Naive thymus-derived CD4-positive, alpha-beta T cell (primary cell): ENCODE measurements at regions not wholly inside any gene's neighbourhood (a gene's known extent, or its start where the extent isn't known, plus 50 kb on each side); places are given as distances from the start of the nearest gene placed in this dataset.
A peak's percentile ranks its signal among the peaks of the same experiment; 100 is the strongest.

Experiments used
- ATAC-seq: fragments of 150-1000 bp; cut with Tn5 transposase; 2 replicates; pipeline ENCODE4 v1.10.0; 2021; ENCODE audit warnings: mild to moderate bottlenecking, moderate library complexity
- CTCF ChIA-PET: fragments of 350-600 bp; sonication (Branson Sonifier 250); formaldehyde crosslinking; loops from one replicate; lab custom pipeline; 2021; ENCODE audit warnings: antibody characterized with exemption; lab: Charles Lee
- POLR2A ChIA-PET: fragments of 350-600 bp; sonication (Branson Sonifier 250); formaldehyde crosslinking; loops from one replicate; lab custom pipeline; 2021; ENCODE audit warnings: antibody characterized with exemption, inconsistent platforms; lab: Charles Lee
- DNase-seq, 9 donors: peaks; one replicate each; pipeline versions ENCODE4 v3.0.0 to v3.0.0-alpha.2; 2020 to 2022; ENCODE audit warnings: mixed read lengths in 1 of 9
- H3K27ac ChIP-seq: one replicate; pipeline ENCODE4 v1.7.0; 2013; ENCODE audit warnings: mild to moderate bottlenecking, low read depth, low read length, moderate library complexity
- H3K27me3 ChIP-seq, 2 donors: one replicate each; pipeline ENCODE4 v1.7.0; 2013; ENCODE audit warnings: low read length in 2 of 2, mild to moderate bottlenecking in 2 of 2, moderate library complexity in 2 of 2; ENCODE audit not compliant: control insufficient read depth in 2 of 2, insufficient read depth in 2 of 2
- H3K36me3 ChIP-seq, 3 experiments: 1 replicate in 2 of 3; 2 replicates in 1 of 3; pipeline ENCODE4 v1.7.0; 2013; ENCODE audit warnings: low read length in 3 of 3, mild to moderate bottlenecking in 3 of 3, moderate library complexity in 1 of 3; ENCODE audit not compliant: insufficient read depth in 3 of 3, control insufficient read depth in 2 of 3
- H3K4me1 ChIP-seq, 2 donors: one replicate each; pipeline ENCODE4 v1.7.0; 2013; ENCODE audit warnings: low read length in 2 of 2, mild to moderate bottlenecking in 2 of 2, moderate library complexity in 1 of 2; ENCODE audit not compliant: control insufficient read depth in 2 of 2, insufficient read depth in 2 of 2
- H3K4me3 ChIP-seq: 2 replicates; pipeline ENCODE4 v1.7.0; 2013; ENCODE audit warnings: mild to moderate bottlenecking, low read length
- H3K9me3 ChIP-seq, 3 experiments: 1 replicate in 2 of 3; 2 replicates in 1 of 3; pipeline ENCODE4 v1.7.0; 2013; ENCODE audit warnings: low read length in 3 of 3; ENCODE audit not compliant: control insufficient read depth in 2 of 3
- H3K27ac Mint-ChIP-seq, 9 donors: one replicate each; pipeline ENCODE4 v1.8.0; 2020 to 2022; ENCODE audit warnings: mixed read lengths in 9 of 9, mild to moderate bottlenecking in 8 of 9, moderate library complexity in 5 of 9, inconsistent platforms in 2 of 9
- H3K27me3 Mint-ChIP-seq, 5 donors: one replicate each; pipeline ENCODE4 v1.8.0; 2021 to 2022; ENCODE audit warnings: mixed read lengths in 5 of 5, mild to moderate bottlenecking in 1 of 5
- H3K36me3 Mint-ChIP-seq, 5 donors: one replicate each; pipeline ENCODE4 v1.8.0; 2020 to 2022; ENCODE audit warnings: mixed read lengths in 5 of 5, mild to moderate bottlenecking in 3 of 5, inconsistent platforms in 1 of 5
- H3K4me1 Mint-ChIP-seq, 7 donors: one replicate each; pipeline ENCODE4 v1.8.0; 2020 to 2022; ENCODE audit warnings: mixed read lengths in 7 of 7, mild to moderate bottlenecking in 3 of 7, inconsistent platforms in 1 of 7
- H3K4me3 Mint-ChIP-seq, 10 donors: one replicate each; pipeline ENCODE4 v1.8.0; 2020 to 2022; ENCODE audit warnings: mild to moderate bottlenecking in 10 of 10, mixed read lengths in 10 of 10, moderate library complexity in 6 of 10, inconsistent platforms in 2 of 10
- H3K9me3 Mint-ChIP-seq, 11 donors: one replicate each; pipeline ENCODE4 v1.8.0; 2020 to 2022; ENCODE audit warnings: mixed read lengths in 11 of 11, mild to moderate bottlenecking in 4 of 11, inconsistent platforms in 1 of 11, moderate library complexity in 1 of 11
- intact Hi-C, 2 donors: fragments of 100-400 bp; cut with micrococcal nuclease; formaldehyde crosslinking; loops; one replicate each; pipeline ENCODE4 v1.15.1; 2023

- intact Hi-C loops, result no loop called here
- no peak overlapping the region for H3K4me3 Mint-ChIP-seq
These were observed 390.0 kb downstream of the TNS3 start for GRCh38 chr7:47191876-47192291.

DNA sequence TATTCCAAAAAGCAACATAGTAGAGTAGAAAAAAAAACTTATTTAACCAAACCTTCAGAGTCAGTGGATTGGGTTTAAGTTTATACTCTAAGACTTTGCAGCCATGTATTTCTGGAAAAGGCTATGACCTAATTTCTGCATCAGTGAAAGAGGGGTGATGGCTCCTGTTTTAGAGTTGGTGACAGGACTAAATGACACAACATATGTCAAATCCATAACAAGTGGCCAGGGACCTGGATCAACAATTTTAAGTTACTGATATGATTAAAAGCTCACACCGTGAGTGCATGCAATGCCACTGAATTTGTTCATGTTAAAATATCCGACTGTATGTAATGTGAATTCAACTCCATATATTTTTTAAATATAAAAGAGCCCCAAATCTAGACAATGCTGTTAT, 390.6 kb downstream of the TNS3 start:
- Histone ChIP-seq H3K27ac (no peak overlapping the region), H3K27me3 (no peaks in the 10 kb centered on the region), H3K4me1 (no peaks in the 10 kb centered on the region), H3K4me3 (no peak overlapping the region), H3K36me3 (no peaks in the 10 kb centered on the region), H3K9me3 (no peaks in the 10 kb centered on the region)
- no peak for DNase-seq
- intact Hi-C loops, result no loop called here
- no peak overlapping the region for H3K4me3 Mint-ChIP-seq
- H3K9me3 Mint-ChIP-seq, result peaks cover 0 to 9% (median 0%) of the 10 kb centered on the region in 11 donors
- H3K27me3 Mint-ChIP-seq, result peaks cover 0 to 9% (median 3%) of the 10 kb centered on the region in 5 donors
- ATAC-seq, result no peak
- no peaks in the 10 kb centered on the region for H3K4me1 Mint-ChIP-seq
- no peak overlapping the region for H3K27ac Mint-ChIP-seq
- H3K36me3 Mint-ChIP-seq, result no peaks in the 10 kb centered on the region
- ChIA-PET POLR2A (no interaction called here), CTCF (no interaction called here)

More at GRCh38 chr7:47191876-47192291, 390.0 kb downstream of the TNS3 start:
- Mint-ChIP-seq H3K27me3 (peaks cover 0 to 3% (median 2%) of the 10 kb centered on the region in 5 donors), H3K36me3 (no peaks in the 10 kb centered on the region), H3K9me3 (peaks cover 0 to 9% (median 0%) of the 10 kb centered on the region in 11 donors), H3K27ac (no peak overlapping the region), H3K4me1 (no peaks in the 10 kb centered on the region)
- H3K36me3 ChIP-seq, result no peaks in the 10 kb centered on the region
- no peaks in the 10 kb centered on the region for H3K27me3 ChIP-seq
- CTCF ChIA-PET, result no interaction called here
- no peaks in the 10 kb centered on the region for H3K4me1 ChIP-seq
- no peak overlapping the region for H3K4me3 ChIP-seq
- no peaks in the 10 kb centered on the region for H3K9me3 ChIP-seq
- H3K27ac ChIP-seq, result no peak overlapping the region
- no peak for DNase-seq
- POLR2A ChIA-PET, result no interaction called here
- no peak for ATAC-seq

DNA sequence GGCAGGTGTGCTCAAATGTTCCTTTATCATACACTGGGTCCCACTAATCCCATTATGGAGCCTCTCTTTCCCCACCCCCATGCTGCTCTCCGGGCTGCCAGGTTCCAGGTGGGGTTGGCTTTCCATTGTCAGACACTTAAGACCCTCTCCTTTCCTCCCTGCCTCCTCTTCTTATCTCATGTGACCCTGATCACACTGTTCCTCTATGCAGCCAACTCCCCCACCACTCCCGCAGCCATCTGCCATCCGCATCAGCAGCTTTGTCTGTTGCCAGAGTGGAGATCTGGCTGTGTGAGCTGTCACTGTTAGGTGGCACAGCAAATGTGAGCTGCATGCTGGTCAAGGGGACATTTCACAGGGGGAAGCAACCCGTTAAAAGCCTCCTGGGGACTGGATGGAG, 391.4 kb downstream of the TNS3 start:
- Mint-ChIP-seq H3K4me1 (no peaks in the 10 kb centered on the region), H3K36me3 (no peaks in the 10 kb centered on the region), H3K4me3 (no peak overlapping the region), H3K27ac (no peak overlapping the region), H3K27me3 (peaks cover 0 to 11% (median 3%) of the 10 kb centered on the region in 5 donors), H3K9me3 (peaks cover 0 to 9% (median 0%) of the 10 kb centered on the region in 11 donors)
- no peak for ATAC-seq
- no peaks in the 10 kb centered on the region for H3K27me3 ChIP-seq
- POLR2A ChIA-PET, result no interaction called here
- no peaks in the 10 kb centered on the region for H3K9me3 ChIP-seq
- no peak overlapping the region for H3K27ac ChIP-seq
- no peak overlapping the region for H3K4me3 ChIP-seq
- H3K36me3 ChIP-seq, result no peaks in the 10 kb centered on the region
- DNase-seq, result no peak
- H3K4me1 ChIP-seq, result no peaks in the 10 kb centered on the region
- CTCF ChIA-PET, result no interaction called here
- intact Hi-C loops, result no loop called here

DNA sequence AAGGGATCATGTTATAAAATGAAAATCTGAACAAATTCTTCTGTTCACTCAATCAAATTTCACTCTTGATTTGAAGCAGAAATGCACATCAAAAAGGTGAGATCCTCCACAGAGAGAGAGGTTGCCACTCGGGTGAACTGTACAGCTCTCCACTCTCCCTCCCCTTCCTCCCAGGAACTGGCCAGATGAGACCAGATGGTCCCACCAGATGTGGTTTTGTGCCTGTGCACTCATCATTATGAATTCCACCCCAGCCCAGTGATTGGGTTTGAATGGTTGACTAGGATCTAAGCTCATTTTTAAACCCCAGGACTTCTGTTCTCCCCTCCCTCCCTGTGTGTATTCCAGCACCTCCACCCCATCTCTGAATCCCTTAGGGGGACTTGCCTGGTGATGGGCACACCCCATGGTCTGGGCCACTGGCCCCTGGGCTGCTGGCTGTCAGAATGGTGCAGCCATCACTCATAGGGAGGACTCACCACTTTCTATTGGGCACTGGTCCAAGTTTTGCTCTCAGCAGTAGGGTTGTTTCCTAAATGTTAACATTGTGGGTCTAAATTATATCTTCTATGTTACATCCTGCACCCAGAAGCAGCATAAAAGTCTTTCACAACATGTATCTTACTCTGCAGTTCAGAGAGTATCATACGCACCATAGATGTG, 393.1 kb downstream of the TNS3 start:
- no peaks in the 10 kb centered on the region for H3K9me3 ChIP-seq
- no peaks in the 10 kb centered on the region for H3K27me3 ChIP-seq
- POLR2A ChIA-PET, result no interaction called here
- Mint-ChIP-seq H3K4me1 (no peaks in the 10 kb centered on the region), H3K36me3 (no peaks in the 10 kb centered on the region), H3K27ac (no peak overlapping the region), H3K4me3 (no peak overlapping the region), H3K27me3 (peaks cover 0 to 11% (median 3%) of the 10 kb centered on the region in 5 donors), H3K9me3 (peaks cover 0 to 2% (median 0%) of the 10 kb centered on the region in 11 donors)
- H3K36me3 ChIP-seq, result no peaks in the 10 kb centered on the region
- H3K4me1 ChIP-seq, result no peaks in the 10 kb centered on the region
- CTCF ChIA-PET, result no interaction called here
- DNase-seq, result no peak
- ATAC-seq, result no peak
- H3K4me3 ChIP-seq, result no peak overlapping the region
- intact Hi-C loops, result loop anchor here in 1 of 2 donors (10.0 kb wide), 1 partner anchor 1274 kb away; no protein-coding TSS in a partner anchor
- H3K27ac ChIP-seq, result no peak overlapping the region

DNA sequence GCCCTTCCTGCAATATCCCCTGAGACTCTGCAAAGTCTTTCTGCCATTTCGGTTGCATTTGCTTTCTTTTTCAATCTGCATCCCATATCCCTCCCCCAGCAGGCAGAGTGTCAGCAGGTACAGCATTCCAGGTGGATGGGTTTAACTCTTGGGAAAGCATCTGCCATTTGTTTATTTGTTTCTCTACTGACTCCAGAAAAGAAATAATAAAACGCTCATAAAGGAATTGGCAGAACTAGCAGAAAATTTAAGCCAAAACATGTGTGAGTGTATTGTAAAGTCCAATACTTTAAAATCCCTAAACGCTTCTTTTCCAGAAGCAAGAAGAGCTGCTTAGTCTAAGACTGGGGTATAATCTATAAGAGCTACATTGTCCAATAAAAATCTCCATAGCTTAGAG, 393.8 kb downstream of the TNS3 start:
- ChIA-PET CTCF (no interaction called here), POLR2A (no interaction called here)

GRCh38 chr7:47186316-47186715, 395.6 kb downstream of the TNS3 start:
- ChIA-PET POLR2A (no interaction called here), CTCF (no interaction called here)
- no peaks in the 10 kb centered on the region for H3K36me3 ChIP-seq
- H3K9me3 ChIP-seq, result no peaks in the 10 kb centered on the region
- no peak for DNase-seq
- Mint-ChIP-seq H3K27me3 (peaks cover 0 to 11% (median 3%) of the 10 kb centered on the region in 5 donors), H3K4me1 (no peaks in the 10 kb centered on the region), H3K36me3 (no peaks in the 10 kb centered on the region), H3K27ac (no peak overlapping the region), H3K9me3 (peaks cover 0 to 2% (median 0%) of the 10 kb centered on the region in 11 donors), H3K4me3 (no peak overlapping the region)
- no peak overlapping the region for H3K4me3 ChIP-seq
- H3K27me3 ChIP-seq, result no peaks in the 10 kb centered on the region
- no peak overlapping the region for H3K27ac ChIP-seq
- H3K4me1 ChIP-seq, result no peaks in the 10 kb centered on the region
- intact Hi-C loops, result loop anchor here in 1 of 2 donors (10.0 kb wide), 1 partner anchor 1272 kb away; no protein-coding TSS in a partner anchor
- ATAC-seq, result peak; percentile 58

More for the DNA sequence above, 393.8 kb downstream of the TNS3 start:
- intact Hi-C loops, result loop anchor here in 1 of 2 donors (10.0 kb wide), 1 partner anchor 1273 kb away; no protein-coding TSS in a partner anchor
- H3K36me3 Mint-ChIP-seq, result no peaks in the 10 kb centered on the region
- H3K36me3 ChIP-seq, result no peaks in the 10 kb centered on the region
- H3K4me1 ChIP-seq, result no peaks in the 10 kb centered on the region
- H3K27me3 ChIP-seq, result no peaks in the 10 kb centered on the region
- no peak overlapping the region for H3K4me3 ChIP-seq
- H3K27me3 Mint-ChIP-seq, result peaks cover 0 to 11% (median 3%) of the 10 kb centered on the region in 5 donors
- H3K4me3 Mint-ChIP-seq, result no peak overlapping the region
- peaks cover 0 to 2% (median 0%) of the 10 kb centered on the region in 11 donors for H3K9me3 Mint-ChIP-seq
- no peak overlapping the region for H3K27ac ChIP-seq
- ATAC-seq (no peak), DNase-seq (no peak)
- no peak overlapping the region for H3K27ac Mint-ChIP-seq
- no peaks in the 10 kb centered on the region for H3K4me1 Mint-ChIP-seq
- H3K9me3 ChIP-seq, result no peaks in the 10 kb centered on the region

- POLR2A ChIA-PET, result no interaction called here
These were observed 396.1 kb downstream of the TNS3 start for GRCh38 chr7:47185839-47186238.

More at GRCh38 chr7:47185839-47186238, 396.1 kb downstream of the TNS3 start:
- DNase-seq (no peak), ATAC-seq (no peak)
- CTCF ChIA-PET, result no interaction called here
- H3K4me3 Mint-ChIP-seq, result no peak overlapping the region
- peaks cover 0 to 2% (median 0%) of the 10 kb centered on the region in 11 donors for H3K9me3 Mint-ChIP-seq
- Histone ChIP-seq H3K27me3 (no peaks in the 10 kb centered on the region), H3K4me3 (no peak overlapping the region), H3K4me1 (no peaks in the 10 kb centered on the region), H3K27ac (no peak overlapping the region), H3K36me3 (no peaks in the 10 kb centered on the region), H3K9me3 (no peaks in the 10 kb centered on the region)
- H3K36me3 Mint-ChIP-seq, result no peaks in the 10 kb centered on the region
- H3K4me1 Mint-ChIP-seq, result no peaks in the 10 kb centered on the region
- intact Hi-C loops, result loop anchor here in 1 of 2 donors (10.0 kb wide), 1 partner anchor 1271 kb away; no protein-coding TSS in a partner anchor
- H3K27ac Mint-ChIP-seq, result no peak overlapping the region
- peaks cover 0 to 11% (median 3%) of the 10 kb centered on the region in 5 donors for H3K27me3 Mint-ChIP-seq
